GM12873 (cell line): ENCODE measurements at regions not wholly inside any gene's neighbourhood (a gene's known extent, or its start where the extent isn't known, plus 50 kb on each side); places are given as distances from the start of the nearest gene placed in this dataset.

Experiments used
- TF ChIP-seq, protein P1 (sequence below): IDR thresholded peaks from 2 replicates; pipeline ENCODE4 v1.5.1; 2012; ENCODE audit warnings: low read depth, mild to moderate bottlenecking, moderate library complexity, low read length, control low read depth; ENCODE audit not compliant: insufficient read depth; ENCODE audit errors: missing control alignments

DNA sequence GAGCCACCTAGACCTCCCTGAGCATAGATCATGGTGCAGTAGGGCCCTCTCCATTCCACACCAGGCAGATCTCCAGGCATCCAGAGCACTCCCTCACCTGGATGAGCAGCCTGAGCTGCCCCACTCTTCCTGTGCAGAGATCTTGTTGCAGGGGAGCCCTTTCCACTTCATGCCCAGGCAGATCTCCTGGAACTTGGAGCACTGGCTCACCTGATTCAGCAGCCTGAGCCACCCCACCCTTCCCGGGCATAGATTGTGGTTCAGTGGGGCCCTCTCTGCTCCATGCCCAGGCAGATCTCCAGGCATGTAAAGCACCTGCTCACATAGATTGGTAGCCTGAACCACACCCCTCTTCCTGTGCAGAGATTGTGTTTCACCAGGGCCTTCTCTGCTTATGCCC is 78.0 kb downstream of the SEC16B start:
- TF ChIP-seq, protein P1, sequence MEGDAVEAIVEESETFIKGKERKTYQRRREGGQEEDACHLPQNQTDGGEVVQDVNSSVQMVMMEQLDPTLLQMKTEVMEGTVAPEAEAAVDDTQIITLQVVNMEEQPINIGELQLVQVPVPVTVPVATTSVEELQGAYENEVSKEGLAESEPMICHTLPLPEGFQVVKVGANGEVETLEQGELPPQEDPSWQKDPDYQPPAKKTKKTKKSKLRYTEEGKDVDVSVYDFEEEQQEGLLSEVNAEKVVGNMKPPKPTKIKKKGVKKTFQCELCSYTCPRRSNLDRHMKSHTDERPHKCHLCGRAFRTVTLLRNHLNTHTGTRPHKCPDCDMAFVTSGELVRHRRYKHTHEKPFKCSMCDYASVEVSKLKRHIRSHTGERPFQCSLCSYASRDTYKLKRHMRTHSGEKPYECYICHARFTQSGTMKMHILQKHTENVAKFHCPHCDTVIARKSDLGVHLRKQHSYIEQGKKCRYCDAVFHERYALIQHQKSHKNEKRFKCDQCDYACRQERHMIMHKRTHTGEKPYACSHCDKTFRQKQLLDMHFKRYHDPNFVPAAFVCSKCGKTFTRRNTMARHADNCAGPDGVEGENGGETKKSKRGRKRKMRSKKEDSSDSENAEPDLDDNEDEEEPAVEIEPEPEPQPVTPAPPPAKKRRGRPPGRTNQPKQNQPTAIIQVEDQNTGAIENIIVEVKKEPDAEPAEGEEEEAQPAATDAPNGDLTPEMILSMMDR, result no peak

DNA sequence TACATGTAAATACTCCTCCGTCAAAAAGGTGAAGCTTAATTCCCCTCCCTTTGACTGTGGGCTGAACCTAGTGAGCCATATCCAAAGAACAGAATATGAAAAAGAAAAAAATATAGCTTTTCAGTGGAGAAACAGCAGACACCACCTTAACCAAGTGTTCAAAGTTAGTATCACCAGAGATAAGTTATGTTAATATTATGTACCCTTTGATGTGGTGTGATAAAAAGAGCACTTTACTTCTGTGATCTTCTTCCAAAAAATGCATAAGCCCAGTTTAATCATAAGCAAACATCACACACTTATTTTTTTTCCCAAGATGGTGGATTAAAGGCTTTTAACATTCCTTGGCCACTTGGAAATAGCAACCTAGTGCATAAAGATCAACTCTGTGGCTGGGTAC is 79.4 kb downstream of the SEC16B start:
- TF ChIP-seq, protein P1, result no peak

DNA sequence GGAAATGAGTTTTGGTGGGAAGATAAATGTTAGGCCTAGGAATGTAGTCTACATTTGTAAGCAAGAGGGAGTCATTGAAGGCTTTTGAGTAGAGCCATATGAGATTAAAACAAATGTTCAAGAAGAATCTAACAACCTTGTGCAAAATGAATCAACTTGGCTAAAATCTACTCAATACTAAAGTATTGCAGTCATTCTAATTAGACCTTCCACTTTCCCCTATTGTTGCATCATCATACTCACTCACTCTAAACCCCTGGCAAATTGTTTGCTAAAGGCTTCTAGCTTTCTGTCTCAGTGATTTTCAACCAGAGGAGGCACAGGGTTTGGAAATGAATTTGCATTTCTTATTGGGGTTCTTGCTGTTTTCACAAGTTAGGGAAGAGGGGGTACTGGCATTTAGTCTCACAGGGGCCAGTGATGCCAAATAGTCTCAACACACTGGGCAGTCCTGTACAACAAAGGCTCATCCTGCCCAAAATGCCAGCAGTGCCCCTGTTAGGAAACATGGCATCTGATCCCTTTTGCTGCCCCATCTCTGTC is 85.3 kb downstream of the SEC16B start:
- TF ChIP-seq, protein P1, result no peak

DNA sequence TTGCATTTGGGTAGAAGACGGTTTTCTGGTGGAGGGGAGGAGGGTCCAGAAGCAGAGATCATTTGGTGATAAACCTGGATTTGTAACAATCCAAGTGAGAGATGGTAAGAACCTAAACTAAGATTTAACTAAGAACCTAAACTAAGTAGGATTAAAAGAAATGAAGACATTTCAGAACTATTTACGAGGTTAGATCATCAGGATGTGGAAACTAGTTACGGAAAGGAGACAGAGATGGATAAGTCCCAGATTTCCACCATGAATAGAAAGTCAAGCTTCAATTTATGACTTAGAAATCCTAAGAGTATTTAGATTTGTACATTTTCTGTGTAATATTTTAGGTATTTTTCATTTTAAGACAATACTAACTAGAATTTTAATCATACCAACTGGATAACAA is 86.3 kb downstream of the SEC16B start:
- TF ChIP-seq, protein P1, result no peak

DNA sequence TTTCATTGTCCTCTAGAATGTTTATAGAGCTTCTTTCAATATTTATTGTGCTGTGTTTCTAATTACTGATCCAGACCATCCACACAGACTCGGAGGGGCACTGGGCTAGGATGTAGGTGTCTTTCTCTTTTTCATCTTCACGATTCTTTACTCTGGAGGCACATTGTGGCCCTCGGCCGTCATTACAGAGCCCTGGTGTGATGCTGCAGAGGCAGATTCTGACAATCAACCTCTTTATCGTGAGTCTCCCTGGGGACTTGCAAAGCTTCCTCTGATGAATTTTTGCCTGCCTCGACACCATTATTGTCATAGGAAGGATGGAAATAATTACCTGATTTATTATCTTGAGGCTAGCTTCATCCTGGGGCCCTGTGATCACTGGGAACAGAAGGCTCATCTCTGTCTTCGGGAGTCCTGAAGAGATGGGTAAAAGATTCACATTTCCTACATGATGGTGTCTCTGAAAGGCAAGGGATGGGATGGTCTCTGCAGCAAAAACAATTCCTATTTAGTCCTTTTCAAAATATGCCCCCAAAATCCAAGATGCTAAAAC is 89.4 kb downstream of the SEC16B start:
- TF ChIP-seq, protein P1, result no peak

DNA sequence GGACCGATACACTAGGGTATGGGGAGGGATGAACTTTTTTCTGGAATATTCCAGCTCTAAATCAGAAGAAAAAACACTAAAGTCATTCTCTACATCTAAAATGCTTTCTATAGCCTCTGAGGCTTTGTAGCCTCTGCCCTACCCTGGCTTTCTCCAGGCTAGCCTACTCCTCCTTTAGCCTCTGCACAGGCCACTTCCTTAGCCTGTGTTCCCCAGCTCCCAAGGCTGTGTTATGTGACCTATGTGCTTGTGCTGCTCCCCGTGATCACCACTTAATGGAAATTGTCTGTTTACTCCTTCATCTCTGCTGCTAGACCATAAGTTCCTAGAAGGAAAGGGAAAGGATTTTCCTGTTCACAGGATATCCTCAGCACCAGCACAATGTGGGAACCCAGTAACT is 92.8 kb downstream of the SEC16B start:
- TF ChIP-seq, protein P1, result no peak

DNA sequence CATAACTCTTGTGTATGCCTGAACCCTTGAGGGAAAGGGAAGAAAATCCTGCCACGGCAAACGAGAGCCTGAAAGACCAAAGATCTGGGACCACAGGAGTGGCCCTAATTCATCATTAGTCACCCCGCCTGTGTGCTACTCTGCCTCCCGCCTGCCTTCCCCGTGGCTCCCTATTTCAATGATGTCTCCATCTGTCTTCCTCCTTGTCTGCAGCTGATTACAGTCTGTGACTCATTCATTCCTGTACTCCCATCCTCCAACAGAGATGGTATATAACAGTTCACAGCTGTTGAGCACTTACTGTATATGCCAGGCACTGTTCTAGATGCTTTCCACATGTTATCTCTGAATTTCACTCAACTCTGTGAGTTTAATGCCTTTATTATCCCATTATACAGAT is 96.6 kb downstream of the SEC16B start:
- TF ChIP-seq, protein P1, result no peak
